Activated T-cell treated with anti-CD3 and anti-CD28 coated beads, Interleukin-2, amount 50 U/mL, for 24 hours (primary cell): ENCODE measurements at regions not wholly inside any gene's neighbourhood (a gene's known extent, or its start where the extent isn't known, plus 50 kb on each side); places are given as distances from the start of the nearest gene placed in this dataset.
A peak's percentile ranks its signal among the peaks of the same experiment; 100 is the strongest.
"Not testable (repeated sequence)": the region's sequence is repeated elsewhere in the genome, so short reads cannot be mapped to it uniquely, and the experiment has no call there.

Source experiments
- DNase-seq: peaks from one replicate; pipeline ENCODE4 v3.0.0-alpha.2; 2020
- H3K27ac Mint-ChIP-seq: 2 replicates; pipeline ENCODE4 v1.8.0; 2020; ENCODE audit warnings: mild to moderate bottlenecking, mixed read lengths
- H3K27me3 Mint-ChIP-seq: 2 replicates; pipeline ENCODE4 v1.8.0; 2020; ENCODE audit warnings: mixed read lengths
- H3K36me3 Mint-ChIP-seq: 2 replicates; pipeline ENCODE4 v1.8.0; 2020; ENCODE audit warnings: low read depth, mixed read lengths
- H3K4me1 Mint-ChIP-seq: 2 replicates; pipeline ENCODE4 v1.8.0; 2020; ENCODE audit warnings: low read depth, mixed read lengths
- H3K4me3 Mint-ChIP-seq: 2 replicates; pipeline ENCODE4 v1.8.0; 2020; ENCODE audit warnings: mild to moderate bottlenecking, moderate library complexity, mixed read lengths
- H3K9me3 Mint-ChIP-seq: 2 replicates; pipeline ENCODE4 v1.8.0; 2020; ENCODE audit warnings: mixed read lengths

GRCh38 chr2:190742431-190742830 is 93.5 kb downstream of the NAB1 start:
- Mint-ChIP-seq H3K4me1 (peaks cover 38% of the 10 kb centered on the region), H3K4me3 (no peak overlapping the region), H3K36me3 (no peaks in the 10 kb centered on the region), H3K9me3 (peaks cover 6% of the 10 kb centered on the region), H3K27me3 (no peaks in the 10 kb centered on the region), H3K27ac (no peak overlapping the region)
- no peak for DNase-seq

- H3K27me3 Mint-ChIP-seq: no peaks in the 10 kb centered on the region
- H3K4me1 Mint-ChIP-seq: peaks cover 43% of the 10 kb centered on the region
- H3K27ac Mint-ChIP-seq: no peak overlapping the region
- peaks cover 6% of the 10 kb centered on the region for H3K9me3 Mint-ChIP-seq
- no peaks in the 10 kb centered on the region for H3K36me3 Mint-ChIP-seq
- no peak for DNase-seq
- H3K4me3 Mint-ChIP-seq: no peak overlapping the region
Measured at GRCh38 chr2:190744041-190744440, 95.2 kb downstream of the NAB1 start.

- H3K4me1 Mint-ChIP-seq: peaks cover 42% of the 10 kb centered on the region
- H3K9me3 Mint-ChIP-seq: peaks cover 5% of the 10 kb centered on the region
- DNase-seq: no peak
- no peaks in the 10 kb centered on the region for H3K27me3 Mint-ChIP-seq
- peak overlapping the region; percentile 39 for H3K27ac Mint-ChIP-seq
- H3K4me3 Mint-ChIP-seq: no peak overlapping the region
- no peaks in the 10 kb centered on the region for H3K36me3 Mint-ChIP-seq
Measured at GRCh38 chr2:190746971-190747761, 98.3 kb downstream of the NAB1 start.

GRCh38 chr2:190748966-190749365 is 100.1 kb downstream of the NAB1 start:
- Mint-ChIP-seq H3K27ac (no peak overlapping the region), H3K9me3 (peaks cover 5% of the 10 kb centered on the region), H3K4me3 (no peak overlapping the region), H3K4me1 (peaks cover 27% of the 10 kb centered on the region), H3K36me3 (no peaks in the 10 kb centered on the region), H3K27me3 (no peaks in the 10 kb centered on the region)
- no peak for DNase-seq

GRCh38 chr2:190755772-190756415 is 107.0 kb downstream of the NAB1 start:
- no peak overlapping the region for H3K4me3 Mint-ChIP-seq
- H3K9me3 Mint-ChIP-seq: peaks cover 9% of the 10 kb centered on the region
- H3K36me3 Mint-ChIP-seq: no peaks in the 10 kb centered on the region
- DNase-seq: no peak
- H3K27me3 Mint-ChIP-seq: no peaks in the 10 kb centered on the region
- peaks cover 37% of the 10 kb centered on the region for H3K4me1 Mint-ChIP-seq
- H3K27ac Mint-ChIP-seq: no peak overlapping the region

GRCh38 chr2:190759749-190760213 is 110.9 kb downstream of the NAB1 start:
- H3K27ac Mint-ChIP-seq: peak overlapping the region; percentile 71
- DNase-seq: no peak

GRCh38 chr2:190760353-190761150 is 111.7 kb downstream of the NAB1 start:
- Mint-ChIP-seq H3K4me1 (peaks cover 65% of the 10 kb centered on the region), H3K4me3 (peak overlapping the region; percentile 59), H3K27ac (peak overlapping the region; percentile 71)
- not testable (repeated sequence) for H3K36me3 Mint-ChIP-seq, H3K27me3 Mint-ChIP-seq, H3K9me3 Mint-ChIP-seq
- DNase-seq: peak; percentile 41

More at GRCh38 chr2:190759749-190760213, 110.9 kb downstream of the NAB1 start:
- Mint-ChIP-seq H3K4me3 (peak overlapping the region; percentile 59), H3K9me3 (peaks cover 6% of the 10 kb centered on the region), H3K27me3 (no peaks in the 10 kb centered on the region), H3K4me1 (peaks cover 58% of the 10 kb centered on the region), H3K36me3 (no peaks in the 10 kb centered on the region)

GRCh38 chr2:190761216-190761615 is 112.3 kb downstream of the NAB1 start:
- H3K4me1 Mint-ChIP-seq: peaks cover 65% of the 10 kb centered on the region
- H3K27me3 Mint-ChIP-seq, H3K36me3 Mint-ChIP-seq, H3K9me3 Mint-ChIP-seq, H3K27ac Mint-ChIP-seq: not testable (repeated sequence)
- peak overlapping the region; percentile 9 for H3K4me3 Mint-ChIP-seq
- DNase-seq: peak; percentile 37

GRCh38 chr2:190762566-190762965 is 113.7 kb downstream of the NAB1 start:
- peaks cover 6% of the 10 kb centered on the region for H3K9me3 Mint-ChIP-seq
- H3K4me1 Mint-ChIP-seq: peaks cover 61% of the 10 kb centered on the region
- H3K27me3 Mint-ChIP-seq: no peaks in the 10 kb centered on the region
- H3K36me3 Mint-ChIP-seq: no peaks in the 10 kb centered on the region
- no peak overlapping the region for H3K4me3 Mint-ChIP-seq
- DNase-seq: no peak
- H3K27ac Mint-ChIP-seq: no peak overlapping the region

GRCh38 chr2:190763100-190763499 is 114.2 kb downstream of the NAB1 start:
- H3K36me3 Mint-ChIP-seq: no peaks in the 10 kb centered on the region
- peak overlapping the region; percentile 30 for H3K27ac Mint-ChIP-seq
- no peaks in the 10 kb centered on the region for H3K27me3 Mint-ChIP-seq
- DNase-seq: no peak
- H3K4me1 Mint-ChIP-seq: peaks cover 61% of the 10 kb centered on the region
- H3K4me3 Mint-ChIP-seq: no peak overlapping the region
- peaks cover 6% of the 10 kb centered on the region for H3K9me3 Mint-ChIP-seq

GRCh38 chr2:190763901-190764514 is 115.1 kb downstream of the NAB1 start:
- no peak for DNase-seq
- peak overlapping the region; percentile 77 for H3K27ac Mint-ChIP-seq
- no peaks in the 10 kb centered on the region for H3K36me3 Mint-ChIP-seq
- no peaks in the 10 kb centered on the region for H3K27me3 Mint-ChIP-seq
- peaks cover 6% of the 10 kb centered on the region for H3K9me3 Mint-ChIP-seq
- peaks cover 62% of the 10 kb centered on the region for H3K4me1 Mint-ChIP-seq
- peak overlapping the region; percentile 13 for H3K4me3 Mint-ChIP-seq

GRCh38 chr2:190765386-190766173 is 115.0 kb upstream of the GLS start:
- no peak for DNase-seq
- Mint-ChIP-seq H3K27me3 (no peaks in the 10 kb centered on the region), H3K4me1 (peaks cover 53% of the 10 kb centered on the region), H3K9me3 (no peaks in the 10 kb centered on the region), H3K36me3 (no peaks in the 10 kb centered on the region), H3K27ac (no peak overlapping the region), H3K4me3 (no peak overlapping the region)

GRCh38 chr2:190766174-190766572 is 114.4 kb upstream of the GLS start:
- no peak overlapping the region for H3K4me3 Mint-ChIP-seq
- no peaks in the 10 kb centered on the region for H3K9me3 Mint-ChIP-seq
- no peaks in the 10 kb centered on the region for H3K36me3 Mint-ChIP-seq
- H3K27me3 Mint-ChIP-seq: no peaks in the 10 kb centered on the region
- H3K27ac Mint-ChIP-seq: no peak overlapping the region
- DNase-seq: no peak
- H3K4me1 Mint-ChIP-seq: peaks cover 50% of the 10 kb centered on the region

- Mint-ChIP-seq H3K9me3 (no peaks in the 10 kb centered on the region), H3K36me3 (no peaks in the 10 kb centered on the region), H3K4me3 (no peak overlapping the region), H3K27me3 (no peaks in the 10 kb centered on the region), H3K4me1 (peaks cover 50% of the 10 kb centered on the region), H3K27ac (no peak overlapping the region)
- no peak for DNase-seq
Measured at GRCh38 chr2:190766595-190766994, 114.0 kb upstream of the GLS start.
